ENCODE measurements at regions not wholly inside any gene's neighbourhood (a gene's known extent, or its start where the extent isn't known, plus 50 kb on each side); places are given as distances from the start of the nearest gene placed in this dataset.

DNA sequence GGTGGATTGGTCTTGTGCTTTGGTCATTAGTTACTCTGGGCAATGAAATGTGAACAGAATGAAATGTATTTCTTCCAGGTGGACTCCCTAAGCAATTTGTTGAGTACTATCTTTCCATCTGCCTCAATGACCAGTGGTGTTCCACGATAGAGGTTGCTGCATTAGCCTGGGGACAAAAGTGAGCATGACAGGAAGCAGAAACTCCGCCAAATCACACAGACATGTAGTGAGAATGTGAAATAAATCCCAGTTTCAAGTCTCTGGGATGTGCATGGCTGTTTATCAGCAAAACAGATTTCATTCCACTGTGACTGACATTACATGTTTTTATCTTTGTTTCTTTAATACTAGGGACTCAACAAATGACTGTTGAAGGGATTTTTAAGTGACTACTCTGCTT is 63.3 kb upstream of the DCBLD2 start:
- no peak for DNase-seq (ENCODE audit: low spot score)

DNA sequence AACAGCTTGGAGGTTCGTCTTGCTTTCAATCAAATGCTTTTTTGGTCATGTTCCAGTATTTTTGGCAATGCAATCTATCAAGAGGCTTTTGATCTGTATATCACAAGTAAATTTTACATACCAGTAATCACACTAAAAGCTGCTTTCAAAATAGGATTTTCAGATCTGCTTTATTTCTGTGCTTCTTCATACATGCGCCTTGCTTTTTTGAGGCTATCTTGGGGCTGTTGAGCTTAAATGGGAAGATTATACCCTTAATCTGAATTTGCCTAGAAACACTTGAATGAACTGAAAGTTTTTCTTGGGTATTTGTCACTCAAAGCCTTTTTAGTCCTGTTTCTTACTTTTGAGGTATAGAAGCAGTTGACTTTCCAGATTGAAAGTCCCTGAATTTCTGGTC is 62.1 kb upstream of the DCBLD2 start:
- no peak for DNase-seq (ENCODE audit: low spot score)

DNA sequence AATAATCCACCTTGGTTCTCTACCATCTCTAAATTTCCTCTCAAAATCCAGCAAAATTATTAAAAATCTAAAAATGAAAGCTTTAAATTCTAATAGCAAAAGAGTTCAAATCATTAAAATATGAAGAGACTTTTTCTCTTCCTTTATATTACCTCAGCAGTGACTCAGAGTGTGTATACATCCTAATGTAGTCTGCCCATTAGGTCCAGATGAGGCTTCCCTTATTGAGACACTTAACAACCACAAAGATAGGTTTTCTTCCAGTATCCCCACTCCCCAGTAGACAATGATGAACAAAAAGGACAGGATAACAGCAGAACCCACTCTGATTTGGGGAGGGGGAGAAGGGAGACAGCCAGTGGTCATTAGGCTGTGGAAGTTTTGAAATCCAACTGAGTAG is 61.5 kb upstream of the DCBLD2 start:
- no peak for DNase-seq (ENCODE audit: low spot score)

DNA sequence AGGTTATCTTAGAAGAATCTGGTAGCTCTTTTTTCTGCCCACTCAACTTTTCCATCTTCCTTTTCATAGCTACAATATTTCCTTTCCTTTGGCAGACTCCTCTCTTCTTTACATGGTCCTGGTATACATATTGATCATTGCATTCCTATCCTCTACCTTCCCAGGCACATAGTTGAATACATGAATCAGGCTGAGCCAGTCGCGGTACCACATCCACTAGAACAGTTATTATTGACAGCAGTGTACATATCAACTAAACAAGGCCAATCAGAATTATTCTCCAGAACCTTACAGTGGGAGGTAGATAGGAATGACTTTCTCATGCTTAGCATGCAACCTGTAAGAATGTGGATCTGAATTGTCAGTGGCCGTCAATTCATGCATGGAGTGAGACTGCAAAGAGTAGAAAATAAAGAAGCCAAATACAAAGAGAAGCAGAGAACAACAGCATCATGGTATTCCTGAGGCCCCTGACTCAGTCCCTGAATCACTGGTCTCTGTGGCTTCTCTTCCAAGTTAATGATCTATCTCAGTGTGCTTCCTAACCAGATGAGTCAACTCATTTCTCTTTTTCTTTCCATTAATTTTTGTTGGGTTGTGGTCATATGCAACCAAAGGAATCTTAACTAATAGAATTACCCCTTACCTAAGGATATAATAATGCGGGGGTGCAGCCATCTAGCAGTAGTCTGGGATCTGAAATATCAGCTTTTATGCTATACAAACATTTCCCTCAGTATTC is 60.9 kb upstream of the DCBLD2 start:
- no peak for DNase-seq (ENCODE audit: low spot score)

DNA sequence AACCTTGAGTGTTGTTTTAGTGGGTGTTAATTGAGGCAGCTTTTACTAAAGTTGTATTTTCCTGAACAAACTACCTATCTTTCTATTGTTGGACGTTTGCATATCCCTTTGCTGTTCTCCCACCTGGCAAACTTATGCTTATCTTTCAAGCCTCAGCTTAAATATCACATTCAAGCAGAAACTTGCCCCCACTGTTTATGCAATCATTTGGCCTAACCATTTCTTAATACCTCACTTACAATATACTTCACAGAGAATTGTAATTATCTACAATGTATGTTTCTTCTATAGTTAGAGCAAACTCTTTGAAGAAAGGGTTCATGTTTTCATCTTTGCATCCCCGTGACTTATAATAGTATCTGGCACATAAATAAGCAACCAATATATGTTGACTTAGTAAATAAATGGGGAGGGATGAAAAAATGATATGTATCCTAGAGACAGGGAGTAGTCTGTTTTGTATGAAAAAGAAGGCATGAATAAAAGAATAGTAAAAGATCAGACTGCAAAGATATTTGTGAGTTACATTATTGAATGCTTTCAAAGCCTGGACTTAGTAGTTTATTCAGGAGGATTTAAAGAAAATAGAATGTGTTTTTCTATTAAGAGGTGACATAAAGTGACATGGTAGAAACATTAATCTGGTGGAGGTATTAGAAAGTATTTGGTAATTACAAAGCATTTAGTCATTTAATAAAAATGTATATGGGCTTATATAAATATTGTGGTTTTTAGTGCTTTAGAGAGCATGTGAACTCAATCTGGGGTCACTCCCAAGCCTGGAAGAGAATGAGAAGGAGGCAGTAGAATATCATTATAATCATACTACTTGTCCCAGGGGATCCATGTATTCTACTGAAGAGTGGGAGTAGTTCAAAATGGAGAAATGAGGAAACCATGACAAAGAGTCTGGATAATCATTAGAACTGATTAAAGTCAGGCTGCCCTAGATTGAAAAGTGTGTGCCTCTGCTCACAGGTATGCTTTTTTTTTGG is 60.0 kb upstream of the DCBLD2 start:
- no peak for DNase-seq (ENCODE audit: low spot score)

DNA sequence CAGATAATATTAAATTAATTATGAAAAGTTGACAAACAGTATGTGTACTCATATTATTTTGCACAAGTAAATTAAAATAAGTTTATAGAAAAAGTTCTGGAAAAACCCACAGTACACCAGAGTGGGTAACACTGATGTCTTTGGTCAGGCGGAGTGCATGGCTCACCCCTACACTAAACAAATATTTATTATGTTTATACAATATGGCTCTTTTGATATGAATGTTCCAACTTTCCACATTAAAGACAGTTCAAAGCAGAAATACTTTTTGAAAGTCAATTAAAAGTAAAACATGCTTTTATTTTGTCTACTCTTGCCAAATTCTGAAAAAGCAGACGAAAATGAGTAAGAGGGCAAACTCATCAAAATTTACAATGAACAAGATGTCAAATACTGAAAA is 56.2 kb upstream of the DCBLD2 start:
- DNase-seq (ENCODE audit: low spot score): no peak

- no peak for DNase-seq (ENCODE audit: low spot score)
Measured at GRCh38 chr3:98956008-98956407, 54.5 kb upstream of the DCBLD2 start.

DNA sequence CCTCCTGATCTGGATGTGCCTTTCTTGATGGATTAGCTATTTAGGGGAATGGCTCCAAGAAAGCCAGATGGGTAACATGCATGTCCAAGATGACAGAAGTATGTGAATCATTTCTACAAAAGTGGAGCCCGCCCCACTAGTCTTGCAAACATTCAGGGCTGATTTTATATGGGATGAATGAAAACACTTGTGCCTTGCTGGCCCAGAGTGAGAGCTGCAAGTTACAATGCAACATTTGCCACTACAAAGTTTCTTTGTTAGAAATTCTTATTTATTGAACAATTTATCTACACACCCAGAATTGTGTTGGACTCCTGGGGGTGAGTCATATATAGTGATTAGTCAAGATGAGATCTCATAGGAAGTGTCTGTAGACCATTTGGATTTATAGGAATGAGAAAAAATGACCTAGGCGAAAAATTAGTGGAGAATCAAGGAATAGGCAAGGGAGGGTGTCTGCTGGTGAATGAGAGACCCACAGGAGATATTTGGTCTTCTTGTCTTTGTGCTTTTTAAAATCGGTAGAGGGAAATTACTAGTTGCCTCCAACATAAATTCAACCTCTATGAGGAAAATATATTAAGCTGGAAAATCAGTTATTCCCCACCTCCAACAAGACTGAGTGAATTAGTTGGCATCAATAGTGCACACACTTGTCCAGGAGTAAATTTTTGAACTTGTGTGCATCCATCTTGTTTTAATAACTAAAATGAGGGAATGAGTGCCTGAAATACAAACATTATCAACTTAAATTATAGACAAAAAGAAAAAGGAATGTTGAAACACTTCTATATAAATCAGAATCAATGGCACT is 53.5 kb upstream of the DCBLD2 start:
- DNase-seq (ENCODE audit: low spot score): no peak

- no peak for DNase-seq (ENCODE audit: low spot score)
Measured at GRCh38 chr3:98954242-98954641, 52.7 kb upstream of the DCBLD2 start.

GRCh38 chr3:98952404-98952803 is 50.9 kb upstream of the DCBLD2 start:
- no peak for DNase-seq (ENCODE audit: low spot score)
